ENCODE measurements at regions not wholly inside any gene's neighbourhood (a gene's known extent, or its start where the extent isn't known, plus 50 kb on each side); places are given as distances from the start of the nearest gene placed in this dataset.

DNA sequence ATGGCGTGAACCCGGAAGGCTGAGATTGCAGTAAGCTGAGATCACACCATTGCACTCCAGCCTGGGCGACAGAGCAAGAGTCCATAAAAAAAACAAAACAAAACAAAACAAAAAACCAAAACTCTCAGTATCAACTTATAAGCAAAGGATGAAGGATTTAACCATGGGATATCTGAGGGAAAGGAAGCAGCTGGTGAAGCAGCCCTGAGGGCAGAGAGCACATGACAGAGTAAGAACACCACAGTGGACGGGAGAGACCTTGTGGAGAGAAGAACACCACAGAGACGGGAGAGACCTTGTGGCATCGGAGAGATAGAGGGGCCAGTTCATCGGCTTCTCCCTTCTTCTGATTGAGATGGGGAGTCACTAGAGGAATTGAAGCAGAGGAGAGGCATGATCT, 697.2 kb downstream of the HDGFL1 start:
- no peak for TF ChIP-seq GATA3 (IDR thresholded peaks at IDR 0.05; ENCODE audit: low read depth, low read length)
- TF ChIP-seq GATA2 (IDR thresholded peaks at IDR 0.05; ENCODE audit: low read depth, low read length): no peak
